ENCODE measurements at regions not wholly inside any gene's neighbourhood (a gene's known extent, or its start where the extent isn't known, plus 50 kb on each side); places are given as distances from the start of the nearest gene placed in this dataset.

GRCh38 chr4:18556402-18556801, 534.8 kb upstream of the LCORL start:
- no TSS peak for BruUV-seq (replicated peaks)
- intact Hi-C loops (cut with micrococcal nuclease) (no loop called here), dilution Hi-C loops (cut with MboI; ENCODE audit: extremely low pct_ligation_motif_present, low sequenced_read_pairs) (no loop called here)
- ChIA-PET POLR2A (no interaction called here), CTCF (interaction anchor here (0.8 to 1.6 kb wide), 2 partner anchors 11 to 20 kb away, joined by 4 read pairs; no protein-coding TSS in a partner anchor)
- no peaks in the 10 kb centered on the region for H3K4me1 ChIP-seq (ENCODE audit: control insufficient read depth, extremely low read depth, insufficient read depth, low read length)
- TF ChIP-seq POLR2A (IDR thresholded peaks at IDR 0.05; ENCODE audit: low read depth, low read length) (no peak), POLR2AphosphoS5 (IDR thresholded peaks at IDR 0.05; ENCODE audit: insufficient read depth, low read depth, low read length) (no peak), CTCF (IDR thresholded peaks at IDR 0.05; ENCODE audit: extremely low read depth in 1 of 2, insufficient read depth in 1 of 2, low read depth in 1 of 2, low read length in 2 of 2) (no peak), FOS (IDR thresholded peaks at IDR 0.05; ENCODE audit: borderline replicate concordance, insufficient read depth, low read length) (no peak), JUN (IDR thresholded peaks at IDR 0.05; ENCODE audit: borderline replicate concordance, insufficient read depth, insufficient read length, low read depth) (no peak), GATA2 (IDR thresholded peaks at IDR 0.05; ENCODE audit: insufficient read depth, insufficient read length, low read depth, low read length) (no peak), EZH2 (IDR thresholded peaks at IDR 0.05; ENCODE audit: borderline replicate concordance, low read depth, low read length, severe bottlenecking) (no peak), MYC (IDR thresholded peaks at IDR 0.05; ENCODE audit: low read depth, low read length) (no peak), MAX (IDR thresholded peaks at IDR 0.05; ENCODE audit: insufficient read depth, insufficient read length) (no peak)
- H3K4me2 ChIP-seq (ENCODE audit: insufficient read depth, low read length): no peak overlapping the region
- DNase-seq (ENCODE audit: low read depth, low spot score) (no peak), FAIRE-seq (no peak)
- no peak overlapping the region for H2AFZ ChIP-seq (ENCODE audit: low read depth, low read length)
- H3K9me3 ChIP-seq (replicated peaks; ENCODE audit: control insufficient read depth, insufficient read depth, low read length): no peaks in the 10 kb centered on the region
- no peaks in the 10 kb centered on the region for H3K9me1 ChIP-seq (replicated peaks; ENCODE audit: control insufficient read depth, extremely low read depth, insufficient read depth, low read length)
- H3K36me3 ChIP-seq (ENCODE audit: control insufficient read depth in 2 of 2, extremely low read depth in 1 of 2, insufficient read depth in 2 of 2, low read length in 2 of 2): no peaks in the 10 kb centered on the region
- no peak overlapping the region for H3K4me3 ChIP-seq (replicated peaks in 1 of 3; ENCODE audit: insufficient read depth in 1 of 3, low read depth in 1 of 3, low read length in 3 of 3)
- H3K79me2 ChIP-seq (ENCODE audit: control insufficient read depth, insufficient read depth, low read length): no peaks in the 10 kb centered on the region
- no peak overlapping the region for H3K9ac ChIP-seq (replicated peaks; ENCODE audit: extremely low read depth, insufficient read depth, low read length)
- H3K27me3 ChIP-seq (ENCODE audit: control insufficient read depth in 2 of 2, insufficient read depth in 2 of 2, low read length in 2 of 2): no peaks in the 10 kb centered on the region
- no peak overlapping the region for H3K27ac ChIP-seq (ENCODE audit: insufficient read depth, low read depth, low read length)
- H4K20me1 ChIP-seq (replicated peaks; ENCODE audit: control insufficient read depth, extremely low read depth, insufficient read depth, low read length): no peaks in the 10 kb centered on the region

Measured in endothelial cell of umbilical vein (primary cell).